CD4-positive, alpha-beta T cell treated with Interleukin-4 for 4 hours (primary cell): ENCODE measurements at regions not wholly inside any gene's neighbourhood (a gene's known extent, or its start where the extent isn't known, plus 50 kb on each side); places are given as distances from the start of the nearest gene placed in this dataset.
"Not testable (repeated sequence)": the region's sequence is repeated elsewhere in the genome, so short reads cannot be mapped to it uniquely, and the experiment has no call there.

Experiments
- DNase-seq: peaks from one replicate; pipeline ENCODE4 v3.0.0-alpha.2; 2020

DNA sequence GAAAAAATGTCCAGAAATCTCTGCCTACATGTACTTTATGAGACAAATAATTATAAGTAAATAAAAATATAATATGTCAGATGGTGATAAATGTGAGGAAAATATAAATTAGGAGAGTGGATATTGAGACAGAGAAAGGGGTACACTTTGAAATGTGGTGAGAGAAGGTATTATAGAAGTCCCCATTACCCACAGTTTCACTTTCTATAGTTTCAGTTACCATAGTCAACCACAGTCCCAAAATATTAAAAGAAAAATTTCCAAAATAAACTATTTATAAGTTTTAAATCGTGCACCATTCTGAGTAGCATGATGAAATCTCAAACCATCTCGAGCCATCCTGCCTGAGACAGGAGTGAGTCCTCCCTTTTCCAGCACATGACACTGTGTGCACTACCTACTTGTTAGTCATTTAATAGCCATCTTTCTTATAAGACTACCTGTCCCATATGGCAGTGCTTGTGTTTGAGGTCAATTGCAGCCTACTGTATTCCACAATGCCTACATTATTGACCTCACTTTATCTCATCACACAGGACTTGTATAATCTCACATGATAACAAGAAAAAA, 653.7 kb downstream of the DACH1 start:
- DNase-seq = no peak

DNA sequence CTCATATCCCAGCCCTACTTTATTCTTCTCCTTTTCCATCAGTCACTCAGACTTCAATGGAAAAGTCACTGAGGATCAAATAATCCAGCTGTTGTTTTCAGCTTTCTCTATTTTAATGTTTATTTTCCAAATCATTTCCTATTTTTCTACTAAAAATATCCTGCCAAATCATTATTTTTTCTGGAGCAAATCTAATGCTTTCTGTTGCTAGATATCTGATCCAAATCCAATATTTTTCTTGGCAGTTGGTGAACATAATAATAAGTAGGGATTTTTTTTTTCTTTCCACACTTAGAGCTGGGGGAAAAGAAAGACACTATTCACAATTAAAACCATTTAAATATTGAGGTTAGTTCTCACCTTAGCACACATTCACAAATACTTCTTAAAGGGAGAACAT, 656.1 kb downstream of the DACH1 start:
- DNase-seq = no peak

DNA sequence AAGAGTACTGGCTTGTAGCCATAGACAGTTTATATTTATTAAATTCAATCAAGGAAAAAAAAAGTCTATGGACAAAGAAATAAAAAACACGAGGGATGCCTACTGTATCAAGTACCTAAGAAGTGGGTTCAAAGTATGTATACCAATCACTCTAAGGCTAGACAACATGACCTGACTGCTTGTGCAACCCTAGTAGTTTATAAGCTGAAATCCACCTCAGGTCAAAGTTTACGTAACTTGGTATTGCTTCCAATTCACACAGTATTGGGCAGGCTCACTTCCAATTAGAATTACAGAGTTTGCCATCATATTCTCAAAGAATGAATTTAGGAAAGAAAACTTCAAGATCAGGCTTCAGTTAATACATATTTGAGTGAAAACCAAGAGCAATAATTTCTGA, 657.8 kb downstream of the DACH1 start:
- DNase-seq = no peak

DNA sequence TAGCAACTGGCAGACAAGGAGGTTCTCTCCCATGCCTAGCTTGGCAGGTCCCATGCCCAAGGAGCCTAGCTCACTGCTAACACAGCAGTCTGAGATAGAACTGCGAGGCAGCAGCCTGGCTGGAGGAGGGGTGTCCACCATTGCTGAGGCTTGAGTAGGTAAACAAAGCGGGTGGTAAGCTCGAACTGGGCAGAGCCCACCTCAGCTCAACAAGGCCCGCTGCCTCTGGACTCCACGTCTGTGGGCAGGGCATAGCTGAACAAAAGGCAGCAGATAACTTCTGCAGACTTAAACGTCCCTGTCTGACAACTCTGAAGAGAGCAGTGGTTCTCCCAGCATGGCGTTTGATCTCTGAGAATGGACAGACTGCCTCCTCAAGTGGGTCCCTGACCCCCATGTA, 682.4 kb downstream of the DACH1 start:
- not testable (repeated sequence) for DNase-seq

DNA sequence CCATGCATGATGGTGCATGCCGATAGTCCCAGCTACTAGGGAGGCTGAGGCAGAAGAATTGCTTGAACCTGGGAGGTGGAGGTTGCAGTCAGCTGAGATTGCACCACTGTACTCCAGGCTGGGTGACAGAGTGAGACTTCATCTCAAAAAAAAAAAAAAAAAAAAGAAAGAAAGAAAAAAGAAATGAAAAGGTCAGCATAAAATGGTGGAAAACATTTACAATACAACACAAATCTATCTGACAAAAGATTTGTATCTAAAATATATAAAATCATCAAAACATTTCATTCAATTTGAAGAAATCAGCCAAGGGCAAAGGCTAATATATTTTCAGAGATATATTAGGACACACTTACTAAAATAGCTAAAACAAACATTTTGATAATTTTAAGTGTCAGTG, 683.7 kb downstream of the DACH1 start:
- DNase-seq = not testable (repeated sequence)

DNA sequence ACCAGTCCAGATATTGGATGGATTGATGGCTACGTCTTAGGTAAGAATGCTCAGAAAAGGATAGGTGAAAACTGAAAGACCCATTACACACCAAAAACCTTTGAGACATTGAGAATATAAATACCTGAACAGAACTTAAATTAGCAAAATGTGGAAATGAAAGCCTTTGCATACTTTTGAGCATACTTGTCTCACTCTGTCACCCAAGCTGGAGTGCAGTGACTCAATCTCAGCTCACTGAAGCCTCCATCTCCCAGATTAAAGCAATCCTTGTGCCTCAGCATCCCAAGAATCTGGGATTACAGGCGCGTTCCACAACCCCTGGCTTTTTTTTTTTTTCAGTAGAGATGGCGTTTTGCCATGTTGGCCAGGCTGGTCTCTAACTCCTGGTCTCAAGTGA, 695.3 kb downstream of the DACH1 start:
- DNase-seq = no peak

DNA sequence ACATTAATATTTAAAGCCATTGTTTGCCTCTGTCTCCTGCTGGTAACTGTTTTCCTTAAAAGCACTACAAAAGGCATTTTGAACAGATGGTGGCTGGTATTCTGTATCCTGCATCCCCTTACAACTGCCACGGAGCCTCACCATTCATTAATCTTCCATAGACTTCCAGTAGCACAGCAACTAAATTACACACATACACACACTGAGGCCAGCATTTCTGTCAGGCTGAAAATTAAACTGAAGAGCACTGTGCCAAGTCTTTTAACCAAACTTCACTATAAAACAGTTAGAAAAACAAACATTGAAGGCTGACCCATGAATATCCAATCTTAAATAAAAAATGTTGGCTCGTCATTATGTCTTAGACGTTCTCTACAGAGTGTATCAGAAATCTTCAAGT, 697.8 kb downstream of the DACH1 start:
- no peak for DNase-seq

DNA sequence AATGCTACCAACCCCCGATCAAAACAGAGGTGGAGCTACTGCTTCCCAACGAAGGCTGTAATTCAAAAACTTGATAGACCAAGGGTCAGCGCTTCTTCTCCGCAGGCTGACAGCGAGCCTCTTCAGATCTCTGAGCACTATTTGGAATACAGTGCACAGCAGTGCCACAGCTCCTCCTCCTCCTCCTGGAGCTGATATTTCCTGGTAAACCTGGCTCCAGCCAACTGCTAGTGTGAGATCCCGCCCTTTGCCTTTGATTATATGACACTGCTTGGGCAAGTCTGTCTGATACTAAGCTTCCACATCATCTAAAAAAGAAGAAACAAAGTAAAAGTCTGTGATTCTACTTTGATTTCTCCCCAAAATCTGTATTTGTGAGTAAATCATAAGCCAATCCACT, 710.5 kb downstream of the DACH1 start:
- DNase-seq = no peak

DNA sequence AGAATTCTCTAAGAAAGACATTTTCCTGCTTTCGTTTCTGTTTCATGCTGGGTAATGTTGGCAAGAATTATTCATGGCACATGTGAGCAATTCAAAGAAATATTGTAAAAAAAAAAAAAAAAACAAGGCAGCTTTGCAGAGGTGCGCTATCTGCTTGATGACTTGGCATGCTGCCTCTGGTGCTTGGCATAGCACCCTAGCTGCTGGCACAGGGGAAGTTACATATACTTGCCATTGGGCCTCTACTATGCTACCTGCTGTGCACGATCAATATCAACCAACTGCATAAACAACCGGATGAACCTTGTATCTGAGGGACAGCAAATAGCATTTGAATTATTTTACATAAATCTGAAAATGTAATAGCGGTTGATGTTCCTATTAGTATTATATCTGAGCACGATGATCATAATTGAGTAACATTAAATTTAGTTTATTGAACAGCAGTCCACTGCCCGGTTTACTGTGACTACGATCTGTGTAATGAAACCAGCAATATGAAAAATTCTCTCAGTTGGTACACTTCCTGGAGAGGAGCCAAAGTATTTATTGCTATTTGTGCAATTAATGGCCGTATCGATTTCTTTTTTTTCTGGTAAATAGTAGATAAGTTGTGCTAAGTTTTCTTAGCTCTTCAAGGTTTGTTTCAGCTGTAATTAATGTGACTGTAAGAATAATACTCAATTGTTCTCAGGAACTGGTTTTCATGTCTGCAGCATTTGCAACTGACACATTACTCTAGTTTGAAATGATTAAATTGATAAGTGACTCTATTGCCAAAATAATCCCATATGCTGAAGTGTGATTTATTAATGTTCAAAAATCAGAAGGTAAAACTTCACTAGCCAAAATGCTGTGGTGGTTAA, 717.3 kb downstream of the DACH1 start:
- DNase-seq = no peak

DNA sequence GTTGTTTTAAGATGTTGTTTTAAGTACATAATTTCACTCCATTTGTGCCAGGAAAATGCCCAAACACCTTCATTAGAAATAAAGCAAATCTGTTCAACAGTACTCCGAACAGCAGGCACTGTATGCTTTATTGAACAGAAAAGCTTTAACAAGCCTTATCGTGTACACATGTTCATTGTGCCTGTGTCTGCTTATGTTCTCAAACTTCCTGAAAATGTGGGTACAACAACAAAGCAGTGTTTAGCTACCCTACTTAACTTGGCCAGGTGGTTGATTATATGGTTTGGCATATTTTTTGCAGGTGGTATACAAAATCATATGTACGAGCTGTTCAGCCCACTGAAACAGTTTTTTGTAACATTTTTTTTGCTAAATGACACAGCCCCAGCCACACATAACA, 718.0 kb downstream of the DACH1 start:
- no peak for DNase-seq

DNA sequence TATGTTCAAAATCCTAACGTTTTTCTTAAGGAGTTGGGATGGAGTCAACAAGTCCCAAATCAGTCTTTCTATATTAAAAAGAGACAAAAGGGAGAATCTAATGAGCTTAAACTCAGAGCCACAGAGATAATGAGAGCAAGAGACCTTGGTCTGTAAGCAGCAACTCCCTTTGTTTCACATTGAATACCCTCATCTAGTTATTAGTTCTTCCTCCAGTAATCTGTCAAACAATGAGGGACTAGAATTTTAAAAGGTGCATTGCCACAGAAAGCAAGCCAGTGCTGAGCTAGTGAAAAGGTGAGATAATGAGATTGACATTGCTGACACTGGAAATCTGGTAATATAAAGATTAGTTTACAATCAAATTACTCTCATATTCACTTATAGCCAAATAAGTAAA, 718.6 kb downstream of the DACH1 start:
- no peak for DNase-seq

DNA sequence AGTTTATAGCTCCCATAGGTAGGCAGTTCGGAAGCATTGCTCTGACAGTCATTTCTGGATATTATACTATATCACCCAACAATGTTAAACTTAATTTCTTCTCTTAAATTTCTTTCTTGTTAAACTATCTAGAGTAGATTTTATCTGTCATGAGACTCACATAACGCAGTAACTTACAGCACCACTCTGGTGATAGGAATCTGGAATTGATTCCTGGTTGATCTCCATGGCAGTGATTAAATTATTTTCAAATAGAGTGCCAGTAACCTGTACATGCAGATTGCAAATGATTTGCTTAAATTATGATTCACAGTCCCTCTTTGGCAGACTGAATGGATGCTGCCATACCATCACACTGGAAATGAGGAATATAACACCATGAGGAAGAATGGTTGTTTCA, 722.1 kb downstream of the DACH1 start:
- DNase-seq = no peak

DNA sequence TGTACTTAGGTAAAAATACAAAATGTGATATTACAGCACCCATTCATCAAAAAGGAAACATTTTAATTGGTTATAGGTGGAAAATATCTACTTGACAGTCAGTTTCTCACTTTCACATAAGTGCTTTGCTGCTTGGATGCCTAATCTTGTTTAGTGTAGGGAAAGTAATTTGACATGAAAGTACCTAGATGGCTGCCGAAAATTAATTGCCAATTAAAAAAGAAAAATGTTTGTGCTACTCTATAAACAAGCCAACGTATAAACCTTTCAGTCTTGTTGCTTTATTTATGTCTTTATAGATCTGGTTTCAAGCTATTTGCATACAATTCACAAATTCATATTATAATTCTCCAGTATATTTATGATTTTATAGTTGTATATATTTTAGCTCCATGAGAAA, 729.9 kb downstream of the DACH1 start:
- DNase-seq = no peak

DNA sequence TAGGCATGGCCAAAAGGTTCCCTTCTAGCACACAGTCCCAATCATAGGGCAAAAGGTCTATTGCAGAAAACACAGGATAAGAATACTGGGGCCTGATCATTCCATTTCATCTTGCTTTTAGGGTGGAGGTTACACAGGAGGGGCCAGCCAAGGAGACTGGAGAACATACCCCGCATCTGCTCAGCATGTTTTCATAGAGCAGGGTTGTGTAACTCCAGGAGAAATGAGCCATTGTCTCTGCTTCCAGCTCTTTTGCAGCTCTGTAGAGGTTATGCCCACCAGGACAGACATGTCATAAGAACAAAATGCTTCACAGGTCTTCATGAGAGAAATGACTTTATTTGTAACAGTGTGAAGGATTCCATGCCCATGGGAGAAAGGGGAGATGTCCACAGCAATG, 742.8 kb downstream of the DACH1 start:
- DNase-seq = no peak

DNA sequence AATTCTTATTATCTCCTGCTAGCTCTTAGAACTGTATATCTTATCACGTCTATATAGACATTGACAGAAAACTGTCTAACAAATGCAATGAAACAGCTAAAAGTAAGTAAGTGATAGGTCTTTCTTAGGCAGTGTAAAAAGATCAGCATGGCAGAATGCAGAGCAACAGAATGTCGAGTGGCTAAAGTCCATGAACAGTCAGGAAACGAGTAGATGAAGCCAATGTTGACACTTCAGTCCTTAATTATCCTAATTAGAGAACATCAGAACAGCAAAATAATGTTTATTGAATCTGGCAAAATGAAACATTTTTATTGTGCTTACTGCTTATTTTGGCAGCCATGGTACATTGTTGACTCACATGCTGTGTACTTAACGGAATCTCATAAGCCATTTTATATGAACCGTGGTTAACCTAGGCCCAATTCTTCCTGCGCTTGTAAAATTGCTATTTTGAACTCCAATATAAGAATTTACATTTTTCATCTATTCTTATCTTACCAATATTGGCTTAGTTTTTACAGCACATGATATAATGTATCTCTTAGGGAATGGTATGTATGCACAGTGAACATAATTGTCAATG, 748.1 kb downstream of the DACH1 start:
- no peak for DNase-seq

DNA sequence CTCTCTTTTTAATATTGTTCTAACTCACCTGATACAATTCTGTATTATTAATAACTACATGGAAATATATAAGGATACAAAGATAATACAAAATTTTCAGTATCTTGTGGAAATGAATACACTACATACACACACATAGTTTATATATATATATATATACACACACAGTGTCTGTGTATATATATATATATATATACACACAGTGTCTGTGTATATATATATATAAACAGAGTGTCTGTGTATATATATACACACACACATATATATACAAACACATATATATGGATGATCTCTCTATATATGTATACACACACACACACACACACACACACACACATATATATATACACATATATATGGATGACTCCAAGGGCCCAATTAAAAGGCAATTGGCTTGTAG, 749.1 kb downstream of the DACH1 start:
- no peak for DNase-seq

DNA sequence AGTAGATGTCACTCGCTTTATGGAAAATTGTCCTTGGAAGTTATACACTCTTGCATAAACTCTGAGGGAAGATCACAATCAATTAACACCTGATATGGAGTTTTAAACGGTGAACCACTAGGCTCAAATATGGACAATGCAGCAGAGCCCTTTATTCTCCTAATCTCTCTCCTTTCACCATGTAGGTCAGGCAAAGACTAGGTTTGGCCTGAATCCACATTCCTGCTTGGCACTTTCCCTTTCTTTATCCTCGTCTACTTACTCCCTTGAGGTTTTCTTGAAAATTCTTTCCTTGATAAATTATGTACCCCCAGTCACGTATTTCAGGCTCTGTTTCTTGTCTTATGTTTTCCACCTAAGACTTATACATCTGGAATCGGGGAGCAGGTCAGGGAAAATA, 751.7 kb downstream of the DACH1 start:
- DNase-seq = no peak

DNA sequence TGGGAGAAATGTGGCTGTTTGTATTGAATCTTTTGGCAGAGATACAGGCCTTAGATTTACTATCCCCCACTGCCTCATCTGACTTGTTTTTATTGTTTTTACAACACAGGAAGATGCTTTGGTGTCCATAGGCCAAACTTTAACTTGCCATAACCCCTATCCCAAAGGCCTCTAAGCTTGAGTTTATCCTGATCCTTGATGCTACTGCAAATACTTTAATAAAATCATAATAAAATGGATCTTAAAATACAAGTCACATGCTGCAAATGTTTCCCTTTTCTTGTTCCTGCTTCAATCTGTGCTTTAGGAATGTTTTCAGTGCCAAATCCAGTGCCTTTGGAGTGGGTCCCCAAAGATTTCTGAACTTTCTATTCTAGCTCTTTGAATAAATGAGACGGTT, 770.6 kb downstream of the DACH1 start:
- DNase-seq = no peak

DNA sequence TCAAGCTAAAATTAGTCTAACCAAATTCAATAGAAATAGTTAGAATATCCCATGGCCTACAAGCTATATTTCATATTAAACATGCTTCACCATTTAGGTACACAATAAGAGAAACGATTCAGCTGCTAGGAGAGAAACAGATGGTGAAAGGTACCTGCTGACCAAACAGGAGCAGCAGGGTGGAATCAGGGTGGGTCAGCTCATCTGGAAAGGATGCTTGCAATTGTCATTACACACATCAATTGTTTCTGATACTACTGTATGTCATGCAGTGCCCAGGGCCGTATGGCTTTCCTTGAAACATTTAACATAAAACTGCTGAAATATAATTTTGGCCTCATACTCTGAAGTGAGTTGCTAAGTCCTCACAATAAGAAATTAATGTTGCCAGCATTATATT, 776.0 kb downstream of the DACH1 start:
- no peak for DNase-seq

DNA sequence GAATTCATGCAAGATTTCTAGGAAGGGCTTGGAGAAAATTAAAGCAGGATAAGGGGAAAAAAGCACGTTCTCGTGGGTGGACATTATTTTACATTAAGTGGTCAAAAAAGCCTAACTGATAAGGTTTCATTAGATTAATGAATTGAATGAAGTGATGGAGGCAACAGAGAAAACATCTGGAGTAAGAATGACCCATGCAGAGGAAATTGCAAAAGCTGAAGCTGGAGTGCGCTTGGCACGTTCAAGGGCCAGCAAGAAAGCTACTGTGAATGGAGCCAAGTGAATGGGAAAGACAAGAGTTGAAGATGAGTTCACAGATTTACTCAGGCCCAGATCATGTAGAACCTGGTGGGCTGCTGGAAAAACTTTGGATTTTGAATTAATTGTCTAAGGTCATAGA, 777.9 kb downstream of the DACH1 start:
- DNase-seq = no peak

DNA sequence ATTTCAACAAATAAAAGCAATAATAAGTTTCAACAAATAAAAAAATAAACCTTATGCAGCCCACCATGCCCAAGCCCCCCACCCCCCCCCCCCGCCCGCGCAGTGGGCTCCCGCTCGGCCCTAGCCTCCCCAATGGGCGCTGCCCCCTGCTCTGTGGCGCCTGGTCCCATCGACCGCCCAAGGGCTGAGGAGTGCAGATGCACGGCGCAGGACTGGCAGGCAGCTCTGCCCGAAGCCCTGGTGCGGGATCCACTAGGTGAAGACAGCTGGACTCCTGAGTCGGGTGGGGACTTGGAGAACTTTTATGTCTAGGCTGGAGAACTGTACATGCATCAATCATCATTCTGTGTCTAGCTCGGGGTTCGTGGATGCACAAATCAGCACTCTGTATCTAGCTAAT, 779.6 kb downstream of the DACH1 start:
- no peak for DNase-seq

DNA sequence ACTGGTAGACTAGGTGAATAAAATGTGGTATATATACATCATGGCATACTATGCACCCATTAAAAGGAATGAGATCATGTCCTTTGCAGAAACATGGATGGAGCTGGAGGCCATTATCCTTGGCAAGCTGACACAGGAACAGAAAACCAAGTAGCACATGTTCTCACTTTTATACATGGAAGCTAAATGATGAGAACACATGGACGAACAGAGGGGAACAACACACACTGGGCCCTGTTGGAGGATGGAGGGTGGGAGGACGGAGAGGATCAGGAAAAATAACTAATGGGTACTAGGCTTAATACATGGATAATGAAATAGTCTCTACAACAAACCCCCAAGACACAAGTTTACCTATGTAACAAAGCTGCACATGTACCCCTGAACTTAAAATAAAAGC, 780.0 kb downstream of the DACH1 start:
- no peak for DNase-seq

DNA sequence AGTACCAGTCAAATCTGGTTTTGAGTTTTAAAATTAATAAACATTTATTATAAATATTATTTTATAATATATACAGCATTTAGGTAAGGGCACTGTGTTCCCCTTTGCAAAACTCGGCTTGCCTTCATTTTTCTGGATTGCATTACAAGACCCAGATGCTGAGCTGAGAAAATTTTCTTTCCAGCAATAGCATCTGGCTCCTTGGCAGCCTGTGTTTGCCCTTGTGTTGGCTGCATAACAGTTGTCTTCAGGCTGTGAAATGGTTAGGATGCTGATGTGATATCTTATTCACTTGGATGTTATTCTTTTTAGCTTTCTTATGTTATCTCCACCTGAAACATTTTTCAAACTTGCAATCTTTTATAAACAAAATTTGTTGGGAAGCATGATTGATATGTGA, 784.4 kb downstream of the DACH1 start:
- DNase-seq = no peak

DNA sequence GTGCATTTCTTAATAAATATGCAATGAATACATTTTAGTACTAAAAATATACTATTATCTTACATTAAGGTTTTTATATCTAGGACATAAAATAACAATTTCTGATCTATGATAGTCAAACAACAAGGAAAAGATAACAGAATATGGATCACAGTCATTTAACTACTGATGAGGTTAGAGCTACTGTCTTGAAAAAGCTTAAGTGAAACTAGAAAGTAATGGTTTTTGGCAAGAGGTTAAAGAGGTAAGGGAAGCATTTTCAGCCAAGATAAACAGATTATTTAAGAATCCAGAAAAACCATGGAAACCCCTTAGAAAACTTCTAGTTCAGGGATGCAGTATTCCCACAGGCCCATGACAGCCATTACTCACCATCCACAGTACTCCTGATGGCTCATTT, 787.4 kb downstream of the DACH1 start:
- no peak for DNase-seq

DNA sequence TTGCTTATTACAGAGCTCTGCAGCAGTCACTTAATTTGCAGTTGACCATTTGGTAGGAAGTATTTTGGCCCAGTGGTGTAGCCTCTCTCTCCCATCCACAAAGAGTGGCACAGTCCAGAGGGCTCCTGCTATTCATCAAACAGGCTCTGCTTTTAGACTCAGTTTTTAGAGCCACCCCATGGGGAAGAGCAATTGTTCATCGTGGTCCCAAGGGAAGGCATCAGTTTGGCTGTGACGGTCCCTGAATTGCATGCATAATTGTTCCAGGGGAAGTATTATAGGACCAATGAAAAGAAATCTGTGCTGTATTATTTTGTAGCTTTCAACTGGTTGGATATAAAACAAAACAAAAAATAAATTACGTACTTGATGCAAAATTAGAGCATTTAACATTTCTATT, 799.0 kb downstream of the DACH1 start:
- no peak for DNase-seq
